22Rv1 (cell line): ENCODE measurements at regions not wholly inside any gene's neighbourhood (a gene's known extent, or its start where the extent isn't known, plus 50 kb on each side); places are given as distances from the start of the nearest gene placed in this dataset.

Source experiments
- H3K27ac ChIP-seq: fragments of 450-650 bp; 2 replicates; pipeline ENCODE4 v1.5.1; 2017
- CTCF ChIP-seq: fragments of 450-650 bp; IDR thresholded peaks from 2 replicates; pipeline ENCODE4 v1.5.1; 2017; ENCODE audit warnings: mild to moderate bottlenecking
- ZFX ChIP-seq: fragments of 450-650 bp; IDR thresholded peaks from 2 replicates; pipeline ENCODE4 v1.6.1; 2017; ENCODE audit warnings: antibody characterized with exemption, borderline replicate concordance

GRCh38 chr12:54736549-54736948 is 88.4 kb upstream of the DCD start:
- H3K27ac ChIP-seq = no peak overlapping the region
- TF ChIP-seq ZFX = no peak
- no peak for TF ChIP-seq CTCF

GRCh38 chr12:54734196-54734950 is 86.2 kb upstream of the DCD start:
- TF ChIP-seq ZFX = no peak
- no peak for TF ChIP-seq CTCF
- H3K27ac ChIP-seq = peak overlapping the region; percentile 63

- H3K27ac ChIP-seq = no peak overlapping the region
These were observed 77.2 kb upstream of the DCD start for GRCh38 chr12:54725233-54725843.

GRCh38 chr12:54723379-54724256 is 75.5 kb upstream of the DCD start:
- TF ChIP-seq ZFX (no peak), CTCF (peak; percentile 97)
- H3K27ac ChIP-seq = no peak overlapping the region

More at GRCh38 chr12:54725233-54725843, 77.2 kb upstream of the DCD start:
- TF ChIP-seq CTCF = peak; percentile 71
- no peak for TF ChIP-seq ZFX

- no peak overlapping the region for H3K27ac ChIP-seq
- TF ChIP-seq ZFX (no peak), CTCF (no peak)
These were observed 73.1 kb upstream of the DCD start for GRCh38 chr12:54721312-54721711.

GRCh38 chr12:54719691-54720090 is 71.5 kb upstream of the DCD start:
- H3K27ac ChIP-seq = no peak overlapping the region
- TF ChIP-seq CTCF (no peak), ZFX (no peak)
